IMR-90 (cell line): ENCODE measurements at regions not wholly inside any gene's neighbourhood (a gene's known extent, or its start where the extent isn't known, plus 50 kb on each side); places are given as distances from the start of the nearest gene placed in this dataset.

Experiments
- ATAC-seq: fragments of 200-7000 bp; cut with Tn5 transposase; 2 replicates; pipeline ENCODE4 v1.9.1; 2020; ENCODE audit warnings: low read depth, mild to moderate bottlenecking, moderate library complexity
- BruUV-seq: library from RNA; stranded (reverse); fragments of 400-500 nt; replicated peaks from 2 replicates; lab custom pipeline; 2021; lab: Mats Ljungman, UMichigan
- CTCF ChIA-PET: fragments of 300-600 bp; formaldehyde crosslinking; extraction: SDS; loops from one replicate; lab custom pipeline; 2021; ENCODE audit warnings: antibody characterized with exemption; lab: Yijun Ruan, JAX
- POLR2A ChIA-PET: fragments of 300-600 bp; sonication (Branson Sonifier 250); formaldehyde crosslinking; loops from one replicate; lab custom pipeline; 2022; ENCODE audit warnings: antibody characterized with exemption; ENCODE audit not compliant: unreplicated experiment; lab: Charles Lee
- DNase-seq: peaks from one replicate; pipeline ENCODE4 v3.0.0; 2013
- H2AFZ ChIP-seq: replicated peaks from 2 replicates; pipeline ENCODE3; 2013; ENCODE audit warnings: low read length, mild to moderate bottlenecking; ENCODE audit not compliant: poor library complexity
- H2AK5ac ChIP-seq: 2 replicates; pipeline ENCODE4 v1.6.1; 2013; ENCODE audit warnings: low read depth, low read length, inconsistent platforms
- H2AK9ac ChIP-seq: replicated peaks from 2 replicates; pipeline ENCODE3; 2013; ENCODE audit warnings: mild to moderate bottlenecking, low read depth, low read length, moderate library complexity; ENCODE audit not compliant: poor library complexity
- H2BK120ac ChIP-seq: 2 replicates; pipeline ENCODE4 v1.6.1; 2013; ENCODE audit warnings: low read depth, low read length, inconsistent platforms
- H2BK15ac ChIP-seq: 3 replicates; pipeline ENCODE4 v1.6.1; 2013; ENCODE audit warnings: low read depth, low read length, inconsistent platforms
- H2BK20ac ChIP-seq: 2 replicates; pipeline ENCODE4 v1.6.1; 2013; ENCODE audit warnings: low read depth, mild to moderate bottlenecking, inconsistent platforms, low read length, moderate library complexity
- H2BK5ac ChIP-seq: 2 replicates; pipeline ENCODE4 v1.6.1; 2013; ENCODE audit warnings: mild to moderate bottlenecking, low read depth, low read length, inconsistent platforms; ENCODE audit not compliant: poor library complexity, severe bottlenecking
- H3K14ac ChIP-seq: replicated peaks from 2 replicates; pipeline ENCODE4 v1.6.1; 2013; ENCODE audit warnings: low read depth, low read length, inconsistent platforms
- H3K18ac ChIP-seq: 2 replicates; pipeline ENCODE4 v1.6.1; 2013; ENCODE audit warnings: low read depth, low read length, control low read depth
- H3K23ac ChIP-seq: 2 replicates; pipeline ENCODE4 v1.6.1; 2013; ENCODE audit warnings: low read depth, low read length, inconsistent platforms
- H3K27ac ChIP-seq: 2 replicates; pipeline ENCODE4 v1.5.1; 2013; ENCODE audit warnings: mild to moderate bottlenecking, control low read depth, low read length; ENCODE audit not compliant: insufficient read depth
- H3K27me3 ChIP-seq: 2 replicates; pipeline ENCODE4 v1.6.1; 2013; ENCODE audit warnings: low read length; ENCODE audit not compliant: control insufficient read depth, insufficient read depth
- H3K36me3 ChIP-seq: 2 replicates; pipeline ENCODE4 v1.6.1; 2013; ENCODE audit warnings: low read length, mixed read lengths; ENCODE audit not compliant: control insufficient read depth, insufficient read depth
- H3K4ac ChIP-seq: 2 replicates; pipeline ENCODE4 v1.6.1; 2013; ENCODE audit warnings: low read depth, low read length, inconsistent platforms
- H3K4me1 ChIP-seq: 2 replicates; pipeline ENCODE4 v1.6.1; 2013; ENCODE audit warnings: low read length, mixed read lengths; ENCODE audit not compliant: control insufficient read depth, insufficient read depth
- H3K4me2 ChIP-seq: 2 replicates; pipeline ENCODE4 v1.6.1; 2013; ENCODE audit warnings: low read depth, mild to moderate bottlenecking, control low read depth, low read length, moderate library complexity
- H3K4me3 ChIP-seq: 2 replicates; pipeline ENCODE4 v1.5.1; 2013; ENCODE audit warnings: low read depth, mild to moderate bottlenecking, control low read depth, low read length, moderate library complexity; ENCODE audit not compliant: insufficient read depth
- H3K56ac ChIP-seq: 2 replicates; pipeline ENCODE4 v1.6.1; 2013; ENCODE audit warnings: low read length, inconsistent platforms; ENCODE audit not compliant: insufficient read depth; ENCODE audit errors: extremely low read depth
- H3K79me1 ChIP-seq, 2 experiments: 2 replicates each; pipeline ENCODE4 v1.6.1; 2013; ENCODE audit warnings: low read length in 2 of 2, inconsistent platforms in 1 of 2, low read depth in 1 of 2
- H3K9ac ChIP-seq: 2 replicates; pipeline ENCODE4 v1.6.1; 2013; ENCODE audit warnings: low read depth, low read length, control low read depth
- H3K9me1 ChIP-seq: 2 replicates; pipeline ENCODE4 v1.6.1; 2013; ENCODE audit warnings: low read length, inconsistent platforms; ENCODE audit not compliant: insufficient read depth
- H3K9me3 ChIP-seq: 2 replicates; pipeline ENCODE4 v1.6.1; 2013; ENCODE audit warnings: low read length; ENCODE audit not compliant: control insufficient read depth, insufficient read depth
- H4K20me1 ChIP-seq: 2 replicates; pipeline ENCODE4 v1.6.1; 2013; ENCODE audit warnings: low read length, inconsistent platforms; ENCODE audit not compliant: insufficient read depth
- H4K5ac ChIP-seq: 2 replicates; pipeline ENCODE4 v1.6.1; 2013; ENCODE audit warnings: mild to moderate bottlenecking, low read depth, low read length, control low read depth
- H4K8ac ChIP-seq, 2 experiments: 2 replicates each; pipeline ENCODE4 v1.6.1; 2013; ENCODE audit warnings: low read depth in 2 of 2, low read length in 2 of 2, control low read depth in 1 of 2, inconsistent platforms in 1 of 2
- H4K91ac ChIP-seq: 2 replicates; pipeline ENCODE4 v1.6.1; 2013; ENCODE audit warnings: low read depth, low read length, inconsistent platforms; ENCODE audit not compliant: insufficient read depth
- BHLHE40 ChIP-seq: fragments of 150-350 bp; IDR thresholded peaks from 2 replicates; pipeline ENCODE4 v1.6.1; 2016; ENCODE audit warnings: mild to moderate bottlenecking, low read depth, low read length
- CEBPB ChIP-seq: IDR thresholded peaks from 2 replicates; pipeline ENCODE4 v1.6.1; 2012; ENCODE audit warnings: low read depth, low read length, improper control_type of control experiment
- CHD1 ChIP-seq: IDR thresholded peaks from 2 replicates; pipeline ENCODE4 v1.6.1; 2012; ENCODE audit warnings: low read depth, low read length, improper control_type of control experiment
- FOS ChIP-seq: fragments of 150-350 bp; IDR thresholded peaks from 2 replicates; pipeline ENCODE4 v1.6.1; 2016; ENCODE audit warnings: low read depth, low read length
- MAFK ChIP-seq: IDR thresholded peaks from 2 replicates; pipeline ENCODE4 v1.6.1; 2012; ENCODE audit warnings: low read depth, low read length, improper control_type of control experiment
- MAZ ChIP-seq: IDR thresholded peaks from 2 replicates; pipeline ENCODE4 v1.6.1; 2012; ENCODE audit warnings: low read depth, mild to moderate bottlenecking, low read length, improper control_type of control experiment, moderate library complexity, borderline replicate concordance
- MXI1 ChIP-seq: IDR thresholded peaks from 2 replicates; pipeline ENCODE4 v1.6.1; 2012; ENCODE audit warnings: low read depth, mild to moderate bottlenecking, low read length, moderate library complexity, borderline replicate concordance
- NFE2L2 ChIP-seq: fragments of 150-350 bp; IDR thresholded peaks from 2 replicates; pipeline ENCODE4 v1.6.1; 2016; ENCODE audit warnings: low read depth, mild to moderate bottlenecking, low read length
- POLR2A ChIP-seq: IDR thresholded peaks from 2 replicates; pipeline ENCODE4 v1.6.1; 2012; ENCODE audit warnings: mild to moderate bottlenecking, low read depth, low read length
- RAD21 ChIP-seq: IDR thresholded peaks from 2 replicates; pipeline ENCODE4 v1.6.1; 2012; ENCODE audit warnings: low read length, improper control_type of control experiment
- RCOR1 ChIP-seq: IDR thresholded peaks from 2 replicates; pipeline ENCODE4 v1.6.1; 2012; ENCODE audit warnings: mild to moderate bottlenecking, low read length, improper control_type of control experiment; ENCODE audit not compliant: insufficient replicate concordance
- RFX5 ChIP-seq: IDR thresholded peaks from 2 replicates; pipeline ENCODE4 v1.8.0; 2012; ENCODE audit warnings: low read depth, mild to moderate bottlenecking, low read length, moderate library complexity
- SMC3 ChIP-seq: fragments of 150-350 bp; IDR thresholded peaks from 2 replicates; pipeline ENCODE4 v1.6.1; 2016; ENCODE audit warnings: low read depth, mild to moderate bottlenecking, antibody characterized with exemption, low read length, moderate library complexity
- WGBS, 2 experiments: methylation state at CpG; one replicate each; pipeline versions ENCODE4 v1.1.5 to v1.1.7; 2013; ENCODE audit warnings: missing lambda C conversion rate in 2 of 2; ENCODE audit not compliant: insufficient read length in 1 of 2; ENCODE audit errors: extremely low coverage in 2 of 2; 5-methylcytosine and 5-hydroxymethylcytosine counted together
- dilution Hi-C: fragments of 300-500 bp; cut with HindIII; formaldehyde crosslinking; loops from one replicate; pipeline ENCODE4 v1.14.3; 2018; ENCODE audit warnings: low sequenced_read_pairs; ENCODE audit not compliant: unreplicated experiment
- in situ Hi-C: fragments of 300-500 bp; cut with MboI; formaldehyde crosslinking; loops from 3 replicates; pipeline ENCODE4 v1.14.3; 2019; ENCODE audit warnings: low sequenced_read_pairs, inconsistent platforms, mixed read lengths
- intact Hi-C: fragments of 100-400 bp; cut with micrococcal nuclease; formaldehyde crosslinking; loops from 2 replicates; pipeline ENCODE4 v1.10.0; 2022
- TF ChIP-seq, protein P1 (sequence below): fragments of 150-350 bp; IDR thresholded peaks from 2 replicates; pipeline ENCODE4 v1.6.1; 2016; ENCODE audit warnings: low read depth, mild to moderate bottlenecking, low read length, moderate library complexity, borderline replicate concordance
- TF ChIP-seq, protein P2 (sequence below): fragments of 150-350 bp; IDR thresholded peaks from 2 replicates; pipeline ENCODE4 v1.6.1; 2017; ENCODE audit warnings: mild to moderate bottlenecking, antibody characterized with exemption, low read length, low read depth
- TF ChIP-seq, protein P3 (sequence below): conservative IDR thresholded peaks from 2 replicates; pipeline ENCODE4 v1.5.1; 2012; ENCODE audit warnings: mild to moderate bottlenecking, low read depth, low read length, improper control_type of control experiment

DNA sequence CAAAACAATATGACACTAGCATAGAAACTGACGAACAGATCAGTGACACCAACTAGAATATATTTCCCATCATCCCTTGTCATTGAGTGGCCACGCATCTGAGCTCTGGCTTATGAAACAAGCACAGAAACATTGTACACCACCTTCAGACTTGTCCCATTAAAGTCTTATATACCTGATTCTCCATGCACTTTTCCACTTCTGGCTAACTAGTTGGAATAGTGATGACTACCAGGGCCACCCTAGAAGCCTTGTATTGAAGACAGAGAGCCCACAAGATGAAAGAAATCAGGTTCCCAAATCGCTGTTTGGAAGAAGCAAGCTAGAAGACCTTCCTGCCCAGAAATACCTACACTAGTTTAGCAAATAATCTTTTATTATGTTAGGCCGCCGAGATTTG is 99.7 kb upstream of the PPM1H start:
- no peaks in the 10 kb centered on the region for H3K4me1 ChIP-seq
- no peak overlapping the region for H2AK5ac ChIP-seq
- no peaks in the 10 kb centered on the region for H4K20me1 ChIP-seq
- WGBS, 2 experiments, result no CpG with 5 or more reads among the region's 5 CpGs
- H3K36me3 ChIP-seq, result no peaks in the 10 kb centered on the region
- no peak overlapping the region for H2BK15ac ChIP-seq
- no peaks in the 10 kb centered on the region for H3K79me1 ChIP-seq
- H3K27me3 ChIP-seq, result no peaks in the 10 kb centered on the region
- no peak overlapping the region for H2BK20ac ChIP-seq
- dilution Hi-C loops (no loop called here), intact Hi-C loops (no loop called here), in situ Hi-C loops (no loop called here)
- no peak overlapping the region for H3K4ac ChIP-seq
- H3K4me3 ChIP-seq, result no peak overlapping the region
- no peak overlapping the region for H4K8ac ChIP-seq
- H3K9me3 ChIP-seq, result no peaks in the 10 kb centered on the region
- no peak overlapping the region for H3K56ac ChIP-seq
- POLR2A ChIA-PET, result no interaction called here
- no peak overlapping the region for H2BK5ac ChIP-seq
- no peak overlapping the region for H3K18ac ChIP-seq
- no peak overlapping the region for H3K23ac ChIP-seq
- H3K27ac ChIP-seq, result no peak overlapping the region
- no peak overlapping the region for H2AFZ ChIP-seq
- CTCF ChIA-PET, result no interaction called here
- TF ChIP-seq, protein P1, sequence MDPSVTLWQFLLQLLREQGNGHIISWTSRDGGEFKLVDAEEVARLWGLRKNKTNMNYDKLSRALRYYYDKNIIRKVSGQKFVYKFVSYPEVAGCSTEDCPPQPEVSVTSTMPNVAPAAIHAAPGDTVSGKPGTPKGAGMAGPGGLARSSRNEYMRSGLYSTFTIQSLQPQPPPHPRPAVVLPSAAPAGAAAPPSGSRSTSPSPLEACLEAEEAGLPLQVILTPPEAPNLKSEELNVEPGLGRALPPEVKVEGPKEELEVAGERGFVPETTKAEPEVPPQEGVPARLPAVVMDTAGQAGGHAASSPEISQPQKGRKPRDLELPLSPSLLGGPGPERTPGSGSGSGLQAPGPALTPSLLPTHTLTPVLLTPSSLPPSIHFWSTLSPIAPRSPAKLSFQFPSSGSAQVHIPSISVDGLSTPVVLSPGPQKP, result no peak
- no peak for TF ChIP-seq MAFK
- TF ChIP-seq CEBPB, result no peak
- TF ChIP-seq SMC3, result no peak
- TF ChIP-seq FOS, result no peak
- TF ChIP-seq, protein P2, sequence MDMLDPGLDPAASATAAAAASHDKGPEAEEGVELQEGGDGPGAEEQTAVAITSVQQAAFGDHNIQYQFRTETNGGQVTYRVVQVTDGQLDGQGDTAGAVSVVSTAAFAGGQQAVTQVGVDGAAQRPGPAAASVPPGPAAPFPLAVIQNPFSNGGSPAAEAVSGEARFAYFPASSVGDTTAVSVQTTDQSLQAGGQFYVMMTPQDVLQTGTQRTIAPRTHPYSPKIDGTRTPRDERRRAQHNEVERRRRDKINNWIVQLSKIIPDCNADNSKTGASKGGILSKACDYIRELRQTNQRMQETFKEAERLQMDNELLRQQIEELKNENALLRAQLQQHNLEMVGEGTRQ, result no peak
- TF ChIP-seq, protein P3, sequence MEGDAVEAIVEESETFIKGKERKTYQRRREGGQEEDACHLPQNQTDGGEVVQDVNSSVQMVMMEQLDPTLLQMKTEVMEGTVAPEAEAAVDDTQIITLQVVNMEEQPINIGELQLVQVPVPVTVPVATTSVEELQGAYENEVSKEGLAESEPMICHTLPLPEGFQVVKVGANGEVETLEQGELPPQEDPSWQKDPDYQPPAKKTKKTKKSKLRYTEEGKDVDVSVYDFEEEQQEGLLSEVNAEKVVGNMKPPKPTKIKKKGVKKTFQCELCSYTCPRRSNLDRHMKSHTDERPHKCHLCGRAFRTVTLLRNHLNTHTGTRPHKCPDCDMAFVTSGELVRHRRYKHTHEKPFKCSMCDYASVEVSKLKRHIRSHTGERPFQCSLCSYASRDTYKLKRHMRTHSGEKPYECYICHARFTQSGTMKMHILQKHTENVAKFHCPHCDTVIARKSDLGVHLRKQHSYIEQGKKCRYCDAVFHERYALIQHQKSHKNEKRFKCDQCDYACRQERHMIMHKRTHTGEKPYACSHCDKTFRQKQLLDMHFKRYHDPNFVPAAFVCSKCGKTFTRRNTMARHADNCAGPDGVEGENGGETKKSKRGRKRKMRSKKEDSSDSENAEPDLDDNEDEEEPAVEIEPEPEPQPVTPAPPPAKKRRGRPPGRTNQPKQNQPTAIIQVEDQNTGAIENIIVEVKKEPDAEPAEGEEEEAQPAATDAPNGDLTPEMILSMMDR, result no peak
- no peak for TF ChIP-seq MXI1
- no peak for TF ChIP-seq NFE2L2
- TF ChIP-seq RCOR1, result no peak
- TF ChIP-seq RAD21, result no peak
- no peak for TF ChIP-seq MAZ
- no peak for TF ChIP-seq CHD1
- TF ChIP-seq RFX5, result no peak
- no peak for TF ChIP-seq BHLHE40
- no peak for TF ChIP-seq POLR2A
- H4K91ac ChIP-seq, result no peak overlapping the region
- H4K5ac ChIP-seq, result no peak overlapping the region
- H2BK120ac ChIP-seq, result no peak overlapping the region
- H2AK9ac ChIP-seq, result no peak overlapping the region
- BruUV-seq, result no TSS peak
- H3K9me1 ChIP-seq, result no peaks in the 10 kb centered on the region
- ATAC-seq (no peak), DNase-seq (no peak)
- H3K4me2 ChIP-seq, result no peak overlapping the region
- H3K14ac ChIP-seq, result no peak overlapping the region
- H3K9ac ChIP-seq, result no peak overlapping the region
